GM13977 (cell line): ENCODE measurements at regions not wholly inside any gene's neighbourhood (a gene's known extent, or its start where the extent isn't known, plus 50 kb on each side); places are given as distances from the start of the nearest gene placed in this dataset.

Source experiments
- DNase-seq: peaks from one replicate; pipeline ENCODE4 v3.0.0; 2012; ENCODE audit warnings: low spot score
- in situ Hi-C: fragments of 300-500 bp; cut with MboI; formaldehyde crosslinking; loops from one replicate; pipeline ENCODE4 v1.12.0; 2022; ENCODE audit warnings: low sequenced_read_pairs, low pct_unique_long_range_greater_than_20kb, mixed read lengths, inconsistent platforms; ENCODE audit not compliant: unreplicated experiment
- TF ChIP-seq, protein P1 (sequence below): IDR thresholded peaks from 2 replicates; pipeline ENCODE4 v1.5.1; 2012; ENCODE audit warnings: mild to moderate bottlenecking, control low read depth; ENCODE audit not compliant: insufficient read depth; ENCODE audit errors: extremely low read depth, missing control alignments

DNA sequence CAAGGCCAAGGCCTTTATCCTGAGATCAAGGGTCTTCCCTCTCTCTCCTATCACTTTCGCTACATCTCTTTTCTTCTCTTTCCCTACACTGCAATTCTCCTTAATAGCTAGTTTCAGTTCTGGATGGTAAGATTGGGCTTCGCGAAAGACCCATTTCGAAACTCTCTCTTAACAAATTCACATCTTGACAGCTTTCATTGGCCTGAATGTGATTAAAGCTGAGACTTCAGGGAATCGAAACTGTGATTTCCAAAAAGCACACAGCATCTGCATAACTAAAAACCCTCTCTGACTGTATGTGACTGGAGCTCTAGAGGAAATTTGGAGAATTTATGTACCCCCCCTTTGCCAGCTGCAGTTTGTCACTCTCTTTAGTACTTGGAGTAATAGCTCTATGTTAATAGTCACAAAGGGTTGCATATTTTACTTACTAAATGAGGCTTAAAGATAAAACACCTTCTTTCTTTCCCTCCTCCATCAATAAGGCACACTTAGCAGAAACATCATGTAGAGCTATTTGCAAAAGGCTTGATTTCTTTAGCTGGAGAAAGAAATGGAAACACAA is 105.3 kb upstream of the FAM20A start:
- DNase-seq = no peak
- in situ Hi-C loops = no loop called here
- TF ChIP-seq, protein P1, sequence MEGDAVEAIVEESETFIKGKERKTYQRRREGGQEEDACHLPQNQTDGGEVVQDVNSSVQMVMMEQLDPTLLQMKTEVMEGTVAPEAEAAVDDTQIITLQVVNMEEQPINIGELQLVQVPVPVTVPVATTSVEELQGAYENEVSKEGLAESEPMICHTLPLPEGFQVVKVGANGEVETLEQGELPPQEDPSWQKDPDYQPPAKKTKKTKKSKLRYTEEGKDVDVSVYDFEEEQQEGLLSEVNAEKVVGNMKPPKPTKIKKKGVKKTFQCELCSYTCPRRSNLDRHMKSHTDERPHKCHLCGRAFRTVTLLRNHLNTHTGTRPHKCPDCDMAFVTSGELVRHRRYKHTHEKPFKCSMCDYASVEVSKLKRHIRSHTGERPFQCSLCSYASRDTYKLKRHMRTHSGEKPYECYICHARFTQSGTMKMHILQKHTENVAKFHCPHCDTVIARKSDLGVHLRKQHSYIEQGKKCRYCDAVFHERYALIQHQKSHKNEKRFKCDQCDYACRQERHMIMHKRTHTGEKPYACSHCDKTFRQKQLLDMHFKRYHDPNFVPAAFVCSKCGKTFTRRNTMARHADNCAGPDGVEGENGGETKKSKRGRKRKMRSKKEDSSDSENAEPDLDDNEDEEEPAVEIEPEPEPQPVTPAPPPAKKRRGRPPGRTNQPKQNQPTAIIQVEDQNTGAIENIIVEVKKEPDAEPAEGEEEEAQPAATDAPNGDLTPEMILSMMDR = no peak

DNA sequence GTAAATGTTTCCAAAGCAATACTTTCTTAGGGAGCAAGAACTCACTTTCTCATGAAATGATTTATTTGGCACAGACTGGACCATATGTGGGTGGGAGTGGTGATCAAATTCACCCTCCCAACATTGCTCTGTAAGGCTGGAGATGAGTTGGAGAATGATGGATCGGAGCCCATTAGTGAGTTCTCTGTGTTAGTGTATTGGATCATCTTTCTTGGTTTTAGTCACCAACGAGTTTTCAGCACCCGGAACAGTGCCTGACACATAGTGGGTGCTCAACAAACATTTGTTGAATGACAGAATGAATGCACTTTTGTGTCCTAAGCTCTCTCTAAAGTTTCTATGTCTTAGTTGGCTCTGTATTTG is 104.5 kb upstream of the FAM20A start:
- DNase-seq = no peak
- in situ Hi-C loops = no loop called here

DNA sequence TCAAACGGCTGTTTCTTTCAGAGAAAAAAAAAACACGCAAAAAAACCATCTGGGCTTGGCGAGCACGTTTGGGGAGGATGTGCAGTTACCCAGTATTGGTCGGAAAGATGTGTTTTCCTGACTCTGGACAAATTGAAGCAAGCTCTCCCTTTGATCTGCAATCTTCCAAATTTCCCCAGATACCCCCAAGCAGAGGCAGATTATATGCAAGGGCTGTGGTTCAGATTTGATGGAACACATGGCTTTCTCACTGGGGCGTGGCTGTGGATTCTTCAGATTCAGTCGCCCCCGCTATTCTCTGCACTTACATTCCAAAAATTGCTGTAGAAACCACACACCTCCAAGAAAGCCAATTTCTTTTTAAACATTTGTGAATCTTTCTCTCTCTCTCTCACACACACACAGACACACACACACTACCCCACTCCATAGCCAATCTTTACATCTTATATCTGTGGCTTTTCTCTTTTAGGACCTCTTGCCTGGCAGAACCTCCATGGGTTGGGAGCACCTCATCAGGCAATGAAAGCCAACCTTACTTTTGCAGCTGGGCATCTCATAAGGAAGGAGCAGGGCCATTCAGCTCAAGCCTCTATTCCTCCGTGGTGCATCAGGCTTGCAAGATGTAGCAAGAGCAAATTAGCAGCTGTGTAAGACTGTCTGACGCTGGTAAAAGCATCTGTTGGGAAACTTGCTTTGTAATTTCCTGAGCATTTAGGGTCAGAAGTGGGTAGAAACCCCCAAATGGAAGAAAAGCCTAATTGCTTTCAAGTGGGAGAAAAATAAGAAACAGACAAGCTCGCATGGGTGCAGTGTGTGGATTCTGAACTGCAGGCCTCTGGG is 103.9 kb upstream of the FAM20A start:
- in situ Hi-C loops = no loop called here
- DNase-seq = no peak
- TF ChIP-seq, protein P1 = no peak

More for the DNA sequence above, 104.5 kb upstream of the FAM20A start:
- TF ChIP-seq, protein P1 = no peak

DNA sequence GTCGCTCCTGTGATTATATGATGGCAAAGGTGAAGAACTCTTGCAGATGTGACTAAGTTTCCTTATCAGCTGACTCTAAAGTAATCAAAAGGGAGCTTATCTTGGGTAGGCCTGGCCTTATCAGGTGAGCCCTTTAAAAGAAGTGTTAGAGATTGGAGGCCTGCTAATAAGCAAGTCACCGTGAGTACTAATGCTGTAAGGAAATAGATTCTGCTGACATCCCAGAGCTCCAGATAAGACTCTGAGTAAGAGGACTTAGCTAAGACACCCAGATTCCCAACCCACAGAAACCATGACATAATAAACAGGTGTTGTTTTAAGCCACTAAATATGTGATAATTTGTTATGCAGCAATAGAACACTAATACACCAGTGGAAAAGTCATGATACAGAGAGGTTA is 99.9 kb upstream of the FAM20A start:
- no peak for DNase-seq
- in situ Hi-C loops = no loop called here

DNA sequence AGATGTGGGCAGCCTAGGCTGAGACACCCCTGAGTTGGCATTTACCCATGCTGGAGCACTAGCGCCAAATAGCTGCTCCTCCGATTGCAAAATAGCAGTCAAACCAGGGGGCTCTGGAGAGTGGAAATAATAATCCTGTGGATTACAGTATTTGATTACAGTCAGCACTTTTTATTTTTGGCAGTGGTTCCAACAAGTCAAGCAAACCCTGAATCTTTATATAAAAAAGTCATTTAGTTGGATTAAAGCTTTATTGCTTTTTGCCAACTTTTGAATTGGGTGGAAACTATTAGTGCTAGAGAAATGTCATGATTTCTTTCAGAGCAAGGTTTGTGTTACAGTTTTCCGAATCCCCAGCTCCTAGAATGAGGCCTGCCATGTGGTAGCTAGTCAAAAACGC is 99.3 kb upstream of the FAM20A start:
- TF ChIP-seq, protein P1 = no peak
- in situ Hi-C loops = no loop called here

More for the DNA sequence above, 99.9 kb upstream of the FAM20A start:
- TF ChIP-seq, protein P1 = no peak

DNA sequence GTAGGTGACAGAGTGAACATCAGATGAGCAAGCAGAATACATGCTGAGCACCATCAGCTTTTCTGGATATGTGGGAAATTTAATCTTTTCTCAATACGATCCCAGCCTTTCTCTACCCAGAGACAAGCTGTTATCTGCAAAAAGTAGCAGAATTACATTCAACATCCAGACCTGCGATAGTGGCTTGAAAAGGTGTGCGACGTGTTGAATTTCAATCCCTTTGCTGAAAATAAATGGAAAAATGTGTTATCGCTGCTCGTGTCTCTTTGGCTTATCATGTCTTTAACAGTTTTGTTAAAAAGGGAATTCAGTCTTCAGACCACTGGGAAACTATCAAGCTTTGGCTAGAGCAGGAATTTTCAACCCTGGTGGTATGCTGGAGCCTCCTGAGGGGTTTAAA is 98.8 kb upstream of the FAM20A start:
- DNase-seq = no peak
- TF ChIP-seq, protein P1 = no peak
- in situ Hi-C loops = no loop called here

More for the DNA sequence above, 99.3 kb upstream of the FAM20A start:
- DNase-seq = no peak
